A549 (cell line): ENCODE measurements at regions not wholly inside any gene's neighbourhood (a gene's known extent, or its start where the extent isn't known, plus 50 kb on each side); places are given as distances from the start of the nearest gene placed in this dataset.

Experiments used
- CTCF ChIP-seq: fragments of >200 bp; sonication (Bioruptor Twin); formaldehyde crosslinking; IDR thresholded peaks from 3 replicates; pipeline ENCODE4 v1.5.1; 2016
- ESRRA ChIP-seq: fragments of 150-350 bp; IDR thresholded peaks from 2 replicates; pipeline ENCODE4 v1.6.1; 2014; ENCODE audit warnings: mild to moderate bottlenecking, low read length, borderline replicate concordance
- FOSB ChIP-seq: fragments of 250-450 bp; sonication (Bioruptor Pico); IDR thresholded peaks from 2 replicates; pipeline ENCODE4 v1.5.0; 2020; ENCODE audit warnings: mild to moderate bottlenecking, moderate library complexity
- HOXA7 ChIP-seq: fragments of 250-450 bp; sonication (Bioruptor Pico); IDR thresholded peaks from 2 replicates; pipeline ENCODE4 v1.5.0; 2020; ENCODE audit warnings: mild to moderate bottlenecking, moderate library complexity
- JUN ChIP-seq, 2 experiments: fragments of >200 bp; sonication (Bioruptor Twin); formaldehyde crosslinking; IDR thresholded peaks; 2 replicates in 1 of 2; 3 replicates in 1 of 2; pipeline ENCODE4 v1.6.1; 2016 to 2017
- MAX ChIP-seq: IDR thresholded peaks from 2 replicates; pipeline ENCODE4 v1.6.1; 2012
- NPAS2 ChIP-seq: fragments of 250-450 bp; sonication (Bioruptor Pico); IDR thresholded peaks from 2 replicates; pipeline ENCODE4 v1.8.0; 2022; ENCODE audit warnings: mild to moderate bottlenecking, moderate library complexity, borderline replicate concordance
- POLR2A ChIP-seq: IDR thresholded peaks from 2 replicates; pipeline ENCODE4 v1.6.1; 2012; ENCODE audit warnings: mild to moderate bottlenecking, low read length
- RAD21 ChIP-seq, 2 experiments: fragments of >200 bp in 1 of 2; sonication (Bioruptor Twin) in 1 of 2; formaldehyde crosslinking in 1 of 2; IDR thresholded peaks in 1 of 2; conservative IDR thresholded peaks in 1 of 2; 2 replicates in 1 of 2; 3 replicates in 1 of 2; pipeline ENCODE4 v1.6.1; 2012 to 2018; ENCODE audit warnings: inconsistent platforms in 1 of 2
- RARB ChIP-seq: fragments of 250-450 bp; sonication (Bioruptor Pico); IDR thresholded peaks from 2 replicates; pipeline ENCODE4 v1.8.0; 2021; ENCODE audit warnings: mild to moderate bottlenecking, moderate library complexity
- TF ChIP-seq, protein P1 (sequence below): fragments of 450-650 bp; IDR thresholded peaks from 2 replicates; pipeline ENCODE4 v1.6.1; 2014; ENCODE audit warnings: antibody characterized with exemption
- TF ChIP-seq, protein P2 (sequence below): IDR thresholded peaks from 2 replicates; pipeline ENCODE4 v1.6.1; 2012; ENCODE audit warnings: low read depth, borderline replicate concordance

- TF ChIP-seq POLR2A = no peak
- TF ChIP-seq NPAS2 (CRISPR knock-in tag) = no peak
- no peak for TF ChIP-seq HOXA7 (CRISPR knock-in tag)
- no peak for TF ChIP-seq RARB (CRISPR knock-in tag)
- TF ChIP-seq, protein P1, sequence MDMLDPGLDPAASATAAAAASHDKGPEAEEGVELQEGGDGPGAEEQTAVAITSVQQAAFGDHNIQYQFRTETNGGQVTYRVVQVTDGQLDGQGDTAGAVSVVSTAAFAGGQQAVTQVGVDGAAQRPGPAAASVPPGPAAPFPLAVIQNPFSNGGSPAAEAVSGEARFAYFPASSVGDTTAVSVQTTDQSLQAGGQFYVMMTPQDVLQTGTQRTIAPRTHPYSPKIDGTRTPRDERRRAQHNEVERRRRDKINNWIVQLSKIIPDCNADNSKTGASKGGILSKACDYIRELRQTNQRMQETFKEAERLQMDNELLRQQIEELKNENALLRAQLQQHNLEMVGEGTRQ = no peak
- TF ChIP-seq CTCF = no peak
- no peak for TF ChIP-seq MAX
- TF ChIP-seq FOSB (CRISPR knock-in tag) = no peak
- TF ChIP-seq RAD21 (conservative IDR thresholded peaks at IDR 0.05 in 1 of 2, IDR thresholded peaks at IDR 0.05 in 1 of 2) = no peak
- no peak for TF ChIP-seq JUN (IDR thresholded peaks at IDR 0.05)
- TF ChIP-seq, protein P2, sequence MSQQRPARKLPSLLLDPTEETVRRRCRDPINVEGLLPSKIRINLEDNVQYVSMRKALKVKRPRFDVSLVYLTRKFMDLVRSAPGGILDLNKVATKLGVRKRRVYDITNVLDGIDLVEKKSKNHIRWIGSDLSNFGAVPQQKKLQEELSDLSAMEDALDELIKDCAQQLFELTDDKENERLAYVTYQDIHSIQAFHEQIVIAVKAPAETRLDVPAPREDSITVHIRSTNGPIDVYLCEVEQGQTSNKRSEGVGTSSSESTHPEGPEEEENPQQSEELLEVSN = no peak
- TF ChIP-seq ESRRA = no peak
Measured at GRCh38 chr4:132651196-132651595, 497.9 kb upstream of the PCDH10 start.
